GM23338 (cell line): ENCODE measurements at regions not wholly inside any gene's neighbourhood (a gene's known extent, or its start where the extent isn't known, plus 50 kb on each side); places are given as distances from the start of the nearest gene placed in this dataset.

Experiments used
- ATAC-seq: fragments of 200-7000 bp; cut with Tn5 transposase; 3 replicates; pipeline ENCODE4 v1.9.1; 2020
- DNase-seq: peaks from one replicate; pipeline ENCODE4 v3.0.0-alpha.2; 2015; ENCODE audit warnings: low spot score
- H2AFZ ChIP-seq: fragments of 200-600 bp; sonication (generic); 2 replicates; pipeline ENCODE4 v1.8.0; 2016; ENCODE audit warnings: antibody characterized with exemption, mild to moderate bottlenecking, moderate library complexity
- H3F3A ChIP-seq: fragments of 200-600 bp; sonication (generic); replicated peaks from 2 replicates; pipeline ENCODE4 v1.8.0; 2017; ENCODE audit warnings: antibody characterized with exemption, mixed run types, low read depth
- H3K27ac ChIP-seq: fragments of 200-600 bp; sonication (generic); 2 replicates; pipeline ENCODE4 v1.6.1; 2016; ENCODE audit warnings: low read depth
- H3K27me3 ChIP-seq: fragments of 200-600 bp; sonication (generic); 2 replicates; pipeline ENCODE4 v1.8.0; 2016; ENCODE audit warnings: mild to moderate bottlenecking, mixed run types, moderate library complexity; ENCODE audit not compliant: insufficient read depth
- H3K36me3 ChIP-seq: fragments of 200-600 bp; sonication (generic); 2 replicates; pipeline ENCODE4 v1.8.0; 2016; ENCODE audit warnings: mild to moderate bottlenecking; ENCODE audit not compliant: insufficient read depth
- H3K4me1 ChIP-seq: fragments of 200-600 bp; sonication (generic); 2 replicates; pipeline ENCODE4 v1.8.0; 2016; ENCODE audit warnings: mild to moderate bottlenecking, moderate library complexity; ENCODE audit not compliant: insufficient read depth
- H3K4me2 ChIP-seq: fragments of 200-600 bp; sonication (generic); 2 replicates; pipeline ENCODE4 v1.7.1; 2017; ENCODE audit warnings: mixed run types
- H3K4me3 ChIP-seq: fragments of 200-600 bp; sonication (generic); 2 replicates; pipeline ENCODE4 v1.6.1; 2016; ENCODE audit warnings: mixed run types
- H3K79me2 ChIP-seq: fragments of 200-600 bp; sonication (generic); replicated peaks from 2 replicates; pipeline ENCODE4 v1.8.0; 2017; ENCODE audit warnings: mild to moderate bottlenecking; ENCODE audit not compliant: insufficient read depth
- H3K9me2 ChIP-seq: fragments of 200-600 bp; sonication (generic); 2 replicates; pipeline ENCODE4 v1.8.0; 2017; ENCODE audit not compliant: insufficient read depth
- H4K20me1 ChIP-seq: fragments of 200-600 bp; sonication (generic); replicated peaks from 2 replicates; pipeline ENCODE4 v1.8.0; 2017; ENCODE audit warnings: mild to moderate bottlenecking; ENCODE audit not compliant: insufficient read depth
- H3K27ac Mint-ChIP-seq: 2 replicates; pipeline ENCODE4 v1.8.0; 2020; ENCODE audit warnings: inconsistent platforms, mild to moderate bottlenecking, moderate library complexity, mixed read lengths
- H3K27me3 Mint-ChIP-seq: 3 replicates; pipeline ENCODE4 v1.8.0; 2022; ENCODE audit warnings: low read depth, mild to moderate bottlenecking, moderate library complexity, mixed read lengths, inconsistent platforms; ENCODE audit not compliant: insufficient read depth, poor library complexity
- H3K36me3 Mint-ChIP-seq: 3 replicates; pipeline ENCODE4 v1.8.0; 2021; ENCODE audit warnings: low read depth, mild to moderate bottlenecking, inconsistent platforms, moderate library complexity, mixed read lengths
- H3K4me1 Mint-ChIP-seq: 3 replicates; pipeline ENCODE4 v1.8.0; 2020; ENCODE audit warnings: mild to moderate bottlenecking, inconsistent platforms, mixed read lengths
- H3K4me3 Mint-ChIP-seq: 3 replicates; pipeline ENCODE4 v1.8.0; 2021; ENCODE audit warnings: moderate library complexity, mild to moderate bottlenecking, inconsistent platforms, mixed read lengths
- H3K9me3 Mint-ChIP-seq: 3 replicates; pipeline ENCODE4 v1.8.0; 2020; ENCODE audit warnings: moderate library complexity, mild to moderate bottlenecking, inconsistent platforms, mixed read lengths
- CREB1 ChIP-seq: fragments of 250-450 bp; sonication (Bioruptor Pico); IDR thresholded peaks from 2 replicates; pipeline ENCODE4 v1.5.0; 2020; ENCODE audit warnings: low read depth, mild to moderate bottlenecking, moderate library complexity
- CTCF ChIP-seq, 2 experiments: fragments of 200-600 bp in 1 of 2; sonication (generic) in 1 of 2; conservative IDR thresholded peaks; 2 replicates each; pipeline versions ENCODE4 v1.5.1 to v1.6.1; 2016 to 2017; ENCODE audit warnings: antibody characterized with exemption in 2 of 2, low read depth in 2 of 2, mild to moderate bottlenecking in 2 of 2, moderate library complexity in 1 of 2
- ETS1 ChIP-seq: IDR thresholded peaks from 2 replicates; pipeline ENCODE4 v1.6.1; 2016; ENCODE audit warnings: antibody characterized with exemption
- EZH2 ChIP-seq: fragments of 200-600 bp; sonication (generic); IDR thresholded peaks from one replicate; pipeline ENCODE4 v1.8.0; 2017; ENCODE audit warnings: antibody characterized with exemption, mild to moderate bottlenecking, low read depth; ENCODE audit not compliant: unreplicated experiment
- EZH2phosphoT487 ChIP-seq: fragments of 200-600 bp; sonication (generic); IDR thresholded peaks from one replicate; pipeline ENCODE4 v1.8.1; 2018; ENCODE audit warnings: antibody characterized with exemption; ENCODE audit not compliant: unreplicated experiment
- JUNB ChIP-seq: IDR thresholded peaks from one replicate; pipeline ENCODE4 v1.6.1; 2016; ENCODE audit warnings: antibody characterized with exemption; ENCODE audit not compliant: unreplicated experiment
- NANOG ChIP-seq: IDR thresholded peaks from 2 replicates; pipeline ENCODE4 v1.6.1; 2016; ENCODE audit warnings: antibody characterized with exemption, borderline replicate concordance
- POLR2AphosphoS5 ChIP-seq: IDR thresholded peaks from 2 replicates; pipeline ENCODE4 v1.6.1; 2016; ENCODE audit warnings: antibody characterized with exemption, low read depth
- REST ChIP-seq: IDR thresholded peaks from one replicate; pipeline ENCODE4 v1.6.1; 2018; ENCODE audit warnings: antibody characterized with exemption; ENCODE audit not compliant: unreplicated experiment
- STAT1 ChIP-seq: IDR thresholded peaks from one replicate; pipeline ENCODE4 v1.6.1; 2016; ENCODE audit warnings: antibody characterized with exemption; ENCODE audit not compliant: unreplicated experiment
- ZNF114 ChIP-seq: fragments of 250-450 bp; sonication (Bioruptor Pico); IDR thresholded peaks from 2 replicates; pipeline ENCODE4 v1.5.0; 2020; ENCODE audit warnings: mild to moderate bottlenecking, moderate library complexity
- ZNF331 ChIP-seq: fragments of 250-450 bp; sonication (Bioruptor Pico); IDR thresholded peaks from 2 replicates; pipeline ENCODE4 v1.5.0; 2020; ENCODE audit warnings: low read depth, mild to moderate bottlenecking, moderate library complexity
- ZNF462 ChIP-seq: fragments of 250-450 bp; sonication (Bioruptor Pico); IDR thresholded peaks from 2 replicates; pipeline ENCODE4 v1.5.0; 2020; ENCODE audit warnings: mild to moderate bottlenecking, moderate library complexity

- H2AFZ ChIP-seq: 0 out of 2 replicates have a peak overlapping the region, but pooled peaks have one; percentile 25
- H3K79me2 ChIP-seq: no peaks in the 10 kb centered on the region
- no peak for DNase-seq
- 0 out of 2 replicates have a peak, but pooled peaks cover 4% of the 10 kb centered on the region for H3K9me2 ChIP-seq
- Mint-ChIP-seq H3K4me1 (0 out of 3 replicates have a peak, but pooled peaks cover 2% of the 10 kb centered on the region), H3K27me3 (no peaks in the 10 kb centered on the region), H3K27ac (no peak overlapping the region), H3K4me3 (no peak overlapping the region), H3K36me3 (no peaks in the 10 kb centered on the region), H3K9me3 (no peaks in the 10 kb centered on the region)
- no peak overlapping the region for H3K27ac ChIP-seq
- no peaks in the 10 kb centered on the region for H3K27me3 ChIP-seq
- ATAC-seq: no peak
- no peak overlapping the region for H3K4me3 ChIP-seq
- H4K20me1 ChIP-seq: no peaks in the 10 kb centered on the region
- no peaks in the 10 kb centered on the region for H3F3A ChIP-seq
- H3K4me2 ChIP-seq: no peak overlapping the region
- H3K4me1 ChIP-seq: no peaks in the 10 kb centered on the region
- no peaks in the 10 kb centered on the region for H3K36me3 ChIP-seq
- TF ChIP-seq JUNB (no peak), EZH2phosphoT487 (no peak), ETS1 (no peak), CREB1 (CRISPR knock-in tag) (no peak), ZNF462 (no peak), EZH2 (no peak), STAT1 (no peak), POLR2AphosphoS5 (no peak), CTCF (conservative IDR thresholded peaks at IDR 0.05; ENCODE audit: low read depth in 2 of 2) (no peak), REST (no peak), ZNF114 (CRISPR knock-in tag) (no peak), ZNF331 (CRISPR knock-in tag) (no peak), NANOG (no peak)
Observed at GRCh38 chr13:72617186-72617585, 110.2 kb downstream of the MZT1 start.
